ENCODE measurements at regions not wholly inside any gene's neighbourhood (a gene's known extent, or its start where the extent isn't known, plus 50 kb on each side); places are given as distances from the start of the nearest gene placed in this dataset.

DNA sequence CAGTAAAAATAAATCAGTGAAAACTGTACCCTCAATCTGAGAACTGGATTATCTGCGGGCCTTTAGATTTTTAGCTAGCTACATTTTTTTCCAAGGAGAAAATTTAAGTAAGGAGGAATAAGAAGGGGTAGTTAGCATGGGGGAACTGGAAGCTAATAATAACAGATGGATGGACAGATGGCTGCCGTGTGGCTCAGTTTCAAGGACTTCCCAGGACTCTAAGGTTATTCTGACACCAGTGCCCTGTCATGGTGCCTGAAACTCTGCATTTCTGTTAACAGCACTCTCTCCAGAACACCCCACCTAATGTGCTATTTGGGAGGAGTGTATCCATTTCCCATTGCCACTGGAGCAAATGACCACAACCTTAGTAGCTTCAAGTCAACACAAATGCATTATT lies 75.7 kb upstream of the PDE1C start:
- TF ChIP-seq ISL1 (CRISPR knock-in tag; IDR thresholded peaks at IDR 0.05), result no peak
- TF ChIP-seq BACH2 (CRISPR knock-in tag; IDR thresholded peaks at IDR 0.05; ENCODE audit: borderline replicate concordance), result no peak
- no peak for TF ChIP-seq POU6F1 (CRISPR knock-in tag; IDR thresholded peaks at IDR 0.05; ENCODE audit: borderline replicate concordance, low read depth)
- TF ChIP-seq ZNF70 (CRISPR knock-in tag; IDR thresholded peaks at IDR 0.05), result no peak
- no peak for TF ChIP-seq GLIS3 (CRISPR knock-in tag; IDR thresholded peaks at IDR 0.05)
- no peak for TF ChIP-seq ESRRG (CRISPR knock-in tag; IDR thresholded peaks at IDR 0.05)
- no peak for TF ChIP-seq TCF4 (CRISPR knock-in tag; IDR thresholded peaks at IDR 0.05; ENCODE audit: borderline replicate concordance)
- TF ChIP-seq OSR1 (CRISPR knock-in tag; IDR thresholded peaks at IDR 0.05), result no peak
- no peak for TF ChIP-seq ARNTL (CRISPR knock-in tag; IDR thresholded peaks at IDR 0.05; ENCODE audit: borderline replicate concordance, low read depth)
- no peak for ATAC-seq

- TF ChIP-seq, protein P1, sequence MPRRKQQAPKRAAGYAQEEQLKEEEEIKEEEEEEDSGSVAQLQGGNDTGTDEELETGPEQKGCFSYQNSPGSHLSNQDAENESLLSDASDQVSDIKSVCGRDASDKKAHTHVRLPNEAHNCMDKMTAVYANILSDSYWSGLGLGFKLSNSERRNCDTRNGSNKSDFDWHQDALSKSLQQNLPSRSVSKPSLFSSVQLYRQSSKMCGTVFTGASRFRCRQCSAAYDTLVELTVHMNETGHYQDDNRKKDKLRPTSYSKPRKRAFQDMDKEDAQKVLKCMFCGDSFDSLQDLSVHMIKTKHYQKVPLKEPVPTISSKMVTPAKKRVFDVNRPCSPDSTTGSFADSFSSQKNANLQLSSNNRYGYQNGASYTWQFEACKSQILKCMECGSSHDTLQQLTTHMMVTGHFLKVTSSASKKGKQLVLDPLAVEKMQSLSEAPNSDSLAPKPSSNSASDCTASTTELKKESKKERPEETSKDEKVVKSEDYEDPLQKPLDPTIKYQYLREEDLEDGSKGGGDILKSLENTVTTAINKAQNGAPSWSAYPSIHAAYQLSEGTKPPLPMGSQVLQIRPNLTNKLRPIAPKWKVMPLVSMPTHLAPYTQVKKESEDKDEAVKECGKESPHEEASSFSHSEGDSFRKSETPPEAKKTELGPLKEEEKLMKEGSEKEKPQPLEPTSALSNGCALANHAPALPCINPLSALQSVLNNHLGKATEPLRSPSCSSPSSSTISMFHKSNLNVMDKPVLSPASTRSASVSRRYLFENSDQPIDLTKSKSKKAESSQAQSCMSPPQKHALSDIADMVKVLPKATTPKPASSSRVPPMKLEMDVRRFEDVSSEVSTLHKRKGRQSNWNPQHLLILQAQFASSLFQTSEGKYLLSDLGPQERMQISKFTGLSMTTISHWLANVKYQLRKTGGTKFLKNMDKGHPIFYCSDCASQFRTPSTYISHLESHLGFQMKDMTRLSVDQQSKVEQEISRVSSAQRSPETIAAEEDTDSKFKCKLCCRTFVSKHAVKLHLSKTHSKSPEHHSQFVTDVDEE (CRISPR knock-in tag; IDR thresholded peaks at IDR 0.05), result no peak
- TF ChIP-seq, protein P2, sequence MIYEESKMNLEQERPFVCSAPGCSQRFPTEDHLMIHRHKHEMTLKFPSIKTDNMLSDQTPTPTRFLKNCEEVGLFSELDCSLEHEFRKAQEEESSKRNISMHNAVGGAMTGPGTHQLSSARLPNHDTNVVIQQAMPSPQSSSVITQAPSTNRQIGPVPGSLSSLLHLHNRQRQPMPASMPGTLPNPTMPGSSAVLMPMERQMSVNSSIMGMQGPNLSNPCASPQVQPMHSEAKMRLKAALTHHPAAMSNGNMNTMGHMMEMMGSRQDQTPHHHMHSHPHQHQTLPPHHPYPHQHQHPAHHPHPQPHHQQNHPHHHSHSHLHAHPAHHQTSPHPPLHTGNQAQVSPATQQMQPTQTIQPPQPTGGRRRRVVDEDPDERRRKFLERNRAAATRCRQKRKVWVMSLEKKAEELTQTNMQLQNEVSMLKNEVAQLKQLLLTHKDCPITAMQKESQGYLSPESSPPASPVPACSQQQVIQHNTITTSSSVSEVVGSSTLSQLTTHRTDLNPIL (CRISPR knock-in tag; IDR thresholded peaks at IDR 0.05; ENCODE audit: low read depth), result no peak
- TF ChIP-seq ESRRG (CRISPR knock-in tag; IDR thresholded peaks at IDR 0.05) (no peak), POU6F1 (CRISPR knock-in tag; IDR thresholded peaks at IDR 0.05; ENCODE audit: borderline replicate concordance, low read depth) (no peak), ZFP30 (CRISPR knock-in tag; IDR thresholded peaks at IDR 0.05) (no peak), ZNF8 (CRISPR knock-in tag; IDR thresholded peaks at IDR 0.05) (no peak), TCF4 (CRISPR knock-in tag; IDR thresholded peaks at IDR 0.05; ENCODE audit: borderline replicate concordance) (no peak), ZC3H10 (CRISPR knock-in tag; IDR thresholded peaks at IDR 0.05) (no peak), BACH2 (CRISPR knock-in tag; IDR thresholded peaks at IDR 0.05; ENCODE audit: borderline replicate concordance) (no peak), TOX (CRISPR knock-in tag; IDR thresholded peaks at IDR 0.05; ENCODE audit: borderline replicate concordance) (no peak), GLIS3 (CRISPR knock-in tag; IDR thresholded peaks at IDR 0.05) (no peak)
- TF ChIP-seq, protein P3, sequence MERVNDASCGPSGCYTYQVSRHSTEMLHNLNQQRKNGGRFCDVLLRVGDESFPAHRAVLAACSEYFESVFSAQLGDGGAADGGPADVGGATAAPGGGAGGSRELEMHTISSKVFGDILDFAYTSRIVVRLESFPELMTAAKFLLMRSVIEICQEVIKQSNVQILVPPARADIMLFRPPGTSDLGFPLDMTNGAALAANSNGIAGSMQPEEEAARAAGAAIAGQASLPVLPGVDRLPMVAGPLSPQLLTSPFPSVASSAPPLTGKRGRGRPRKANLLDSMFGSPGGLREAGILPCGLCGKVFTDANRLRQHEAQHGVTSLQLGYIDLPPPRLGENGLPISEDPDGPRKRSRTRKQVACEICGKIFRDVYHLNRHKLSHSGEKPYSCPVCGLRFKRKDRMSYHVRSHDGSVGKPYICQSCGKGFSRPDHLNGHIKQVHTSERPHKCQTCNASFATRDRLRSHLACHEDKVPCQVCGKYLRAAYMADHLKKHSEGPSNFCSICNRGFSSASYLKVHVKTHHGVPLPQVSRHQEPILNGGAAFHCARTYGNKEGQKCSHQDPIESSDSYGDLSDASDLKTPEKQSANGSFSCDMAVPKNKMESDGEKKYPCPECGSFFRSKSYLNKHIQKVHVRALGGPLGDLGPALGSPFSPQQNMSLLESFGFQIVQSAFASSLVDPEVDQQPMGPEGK (CRISPR knock-in tag; IDR thresholded peaks at IDR 0.05; ENCODE audit: borderline replicate concordance), result no peak
- ATAC-seq, result no peak
Observed at GRCh38 chr7:32144676-32145075, 74.5 kb upstream of the PDE1C start.

DNA sequence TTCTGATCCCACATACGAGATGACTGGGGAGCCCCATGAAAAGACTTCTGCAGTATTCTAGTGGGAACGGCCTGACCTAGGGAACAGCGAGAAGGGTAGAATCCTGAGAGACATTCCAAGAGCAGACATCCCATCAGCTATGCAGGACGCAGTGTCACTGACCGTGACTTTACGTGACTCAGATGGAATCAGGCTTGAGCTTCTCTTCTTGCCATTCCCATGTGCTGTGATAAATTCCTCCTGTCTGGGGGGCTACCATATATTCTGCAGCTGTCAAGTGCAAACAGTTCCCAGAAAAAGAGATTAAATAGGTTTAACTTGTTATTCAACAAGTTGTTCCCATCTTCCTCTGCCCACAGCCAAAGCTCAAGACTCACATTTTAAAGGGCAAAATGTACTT lies 73.1 kb upstream of the PDE1C start:
- TF ChIP-seq ARNTL (CRISPR knock-in tag; IDR thresholded peaks at IDR 0.05; ENCODE audit: borderline replicate concordance, low read depth) (no peak), POU6F1 (CRISPR knock-in tag; IDR thresholded peaks at IDR 0.05; ENCODE audit: borderline replicate concordance, low read depth) (no peak), ZFP3 (CRISPR knock-in tag; IDR thresholded peaks at IDR 0.05) (no peak), TCF4 (CRISPR knock-in tag; IDR thresholded peaks at IDR 0.05; ENCODE audit: borderline replicate concordance) (no peak), RARB (CRISPR knock-in tag; IDR thresholded peaks at IDR 0.05) (no peak), ZC3H10 (CRISPR knock-in tag; IDR thresholded peaks at IDR 0.05) (no peak), BACH2 (CRISPR knock-in tag; IDR thresholded peaks at IDR 0.05; ENCODE audit: borderline replicate concordance) (no peak), ZNF565 (CRISPR knock-in tag; conservative IDR thresholded peaks at IDR 0.05; ENCODE audit: low read depth) (no peak), TOX (CRISPR knock-in tag; IDR thresholded peaks at IDR 0.05; ENCODE audit: borderline replicate concordance) (no peak), OSR1 (CRISPR knock-in tag; IDR thresholded peaks at IDR 0.05) (no peak), CSDC2 (CRISPR knock-in tag; IDR thresholded peaks at IDR 0.05) (no peak), ZNF8 (CRISPR knock-in tag; IDR thresholded peaks at IDR 0.05) (no peak)
- TF ChIP-seq, protein P4, sequence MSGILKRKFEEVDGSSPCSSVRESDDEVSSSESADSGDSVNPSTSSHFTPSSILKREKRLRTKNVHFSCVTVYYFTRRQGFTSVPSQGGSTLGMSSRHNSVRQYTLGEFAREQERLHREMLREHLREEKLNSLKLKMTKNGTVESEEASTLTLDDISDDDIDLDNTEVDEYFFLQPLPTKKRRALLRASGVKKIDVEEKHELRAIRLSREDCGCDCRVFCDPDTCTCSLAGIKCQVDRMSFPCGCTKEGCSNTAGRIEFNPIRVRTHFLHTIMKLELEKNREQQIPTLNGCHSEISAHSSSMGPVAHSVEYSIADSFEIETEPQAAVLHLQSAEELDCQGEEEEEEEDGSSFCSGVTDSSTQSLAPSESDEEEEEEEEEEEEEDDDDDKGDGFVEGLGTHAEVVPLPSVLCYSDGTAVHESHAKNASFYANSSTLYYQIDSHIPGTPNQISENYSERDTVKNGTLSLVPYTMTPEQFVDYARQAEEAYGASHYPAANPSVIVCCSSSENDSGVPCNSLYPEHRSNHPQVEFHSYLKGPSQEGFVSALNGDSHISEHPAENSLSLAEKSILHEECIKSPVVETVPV (CRISPR knock-in tag; IDR thresholded peaks at IDR 0.05), result no peak
- peak; percentile 28; the same call in 2 of the 3 replicates for ATAC-seq
